Immature natural killer cell (primary cell): ENCODE measurements at regions not wholly inside any gene's neighbourhood (a gene's known extent, or its start where the extent isn't known, plus 50 kb on each side); places are given as distances from the start of the nearest gene placed in this dataset.

Experiments used
- DNase-seq, 3 donors: peaks; one replicate each; pipeline ENCODE4 v3.0.0; 2022; ENCODE audit warnings: mixed read lengths in 1 of 3
- H3K27ac Mint-ChIP-seq, 6 donors: one replicate each; pipeline ENCODE4 v1.8.0; 2020; ENCODE audit warnings: mixed read lengths in 6 of 6, mild to moderate bottlenecking in 5 of 6, inconsistent platforms in 4 of 6, moderate library complexity in 3 of 6
- H3K27me3 Mint-ChIP-seq, 3 donors: one replicate each; pipeline ENCODE4 v1.8.0; 2020 to 2021; ENCODE audit warnings: low read depth in 3 of 3, mild to moderate bottlenecking in 3 of 3, mixed read lengths in 3 of 3, moderate library complexity in 3 of 3, inconsistent platforms in 1 of 3
- H3K36me3 Mint-ChIP-seq, 3 donors: one replicate each; pipeline ENCODE4 v1.8.0; 2020; ENCODE audit warnings: mixed read lengths in 3 of 3, inconsistent platforms in 2 of 3, mild to moderate bottlenecking in 2 of 3
- H3K4me1 Mint-ChIP-seq, 2 donors: one replicate each; pipeline ENCODE4 v1.8.0; 2020; ENCODE audit warnings: inconsistent platforms in 2 of 2, mild to moderate bottlenecking in 2 of 2, mixed read lengths in 2 of 2, moderate library complexity in 1 of 2
- H3K4me3 Mint-ChIP-seq, 5 donors: one replicate each; pipeline ENCODE4 v1.8.0; 2020; ENCODE audit warnings: mild to moderate bottlenecking in 5 of 5, mixed read lengths in 5 of 5, inconsistent platforms in 3 of 5, moderate library complexity in 3 of 5
- H3K9me3 Mint-ChIP-seq, 6 donors: one replicate each; pipeline ENCODE4 v1.8.0; 2020; ENCODE audit warnings: mild to moderate bottlenecking in 6 of 6, mixed read lengths in 6 of 6, inconsistent platforms in 4 of 6, moderate library complexity in 3 of 6

GRCh38 chr5:135188233-135188914, 154.3 kb upstream of the PITX1 start:
- Mint-ChIP-seq H3K27me3 (peaks cover 10 to 12% (median 11%) of the 10 kb centered on the region in 3 donors), H3K4me3 (no peak overlapping the region), H3K9me3 (no peaks in the 10 kb centered on the region), H3K27ac (no peak overlapping the region), H3K4me1 (peaks cover 0 to 4% of the 10 kb centered on the region in 2 donors), H3K36me3 (no peaks in the 10 kb centered on the region)
- DNase-seq, result no peak

- Mint-ChIP-seq H3K36me3 (no peaks in the 10 kb centered on the region), H3K27ac (no peak overlapping the region)
Observed at GRCh38 chr5:135186662-135187522, 152.9 kb upstream of the PITX1 start.

DNA sequence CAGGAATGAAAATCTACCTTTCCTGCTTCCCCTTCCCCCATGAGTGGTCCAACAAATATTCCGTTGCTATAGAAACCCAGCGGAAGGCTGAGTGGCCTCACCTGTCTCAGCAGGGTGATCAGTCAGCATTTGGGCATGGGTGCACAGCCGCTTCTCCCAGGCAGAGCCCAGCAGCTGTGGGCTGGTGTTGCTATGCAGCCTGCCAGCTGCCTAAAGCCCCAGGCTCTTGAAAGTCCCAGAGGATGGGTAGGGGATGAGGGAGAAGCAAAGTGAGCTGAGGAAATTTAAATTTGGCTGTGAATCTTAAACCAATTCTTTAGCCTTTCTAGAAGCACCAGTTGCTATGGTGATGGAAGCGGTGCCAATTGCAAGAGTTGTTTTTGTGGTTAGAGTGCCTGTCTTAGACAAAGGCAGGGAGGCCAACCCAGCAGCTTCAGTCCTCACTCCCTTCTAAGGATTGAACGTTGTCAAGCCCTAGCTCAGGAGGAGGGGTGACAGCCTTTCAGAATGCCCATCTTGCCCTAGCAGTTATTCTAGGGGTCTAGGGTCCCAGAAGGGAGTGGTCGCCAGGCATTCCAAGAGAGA, 151.5 kb upstream of the PITX1 start:
- no peak overlapping the region for H3K27ac Mint-ChIP-seq
- peaks cover 4 to 10% (median 7%) of the 10 kb centered on the region in 3 donors for H3K27me3 Mint-ChIP-seq
- no peak overlapping the region for H3K4me3 Mint-ChIP-seq
- H3K36me3 Mint-ChIP-seq, result no peaks in the 10 kb centered on the region
- no peaks in the 10 kb centered on the region for H3K9me3 Mint-ChIP-seq
- H3K4me1 Mint-ChIP-seq, result peaks cover 0 to under 1% of the 10 kb centered on the region in 2 donors
- DNase-seq, result no peak

More at GRCh38 chr5:135186662-135187522, 152.9 kb upstream of the PITX1 start:
- no peaks in the 10 kb centered on the region for H3K9me3 Mint-ChIP-seq
- H3K27me3 Mint-ChIP-seq, result peaks cover 8 to 11% (median 10%) of the 10 kb centered on the region in 3 donors
- H3K4me1 Mint-ChIP-seq, result peaks cover 0 to 4% of the 10 kb centered on the region in 2 donors
- no peak for DNase-seq
- H3K4me3 Mint-ChIP-seq, result no peak overlapping the region

DNA sequence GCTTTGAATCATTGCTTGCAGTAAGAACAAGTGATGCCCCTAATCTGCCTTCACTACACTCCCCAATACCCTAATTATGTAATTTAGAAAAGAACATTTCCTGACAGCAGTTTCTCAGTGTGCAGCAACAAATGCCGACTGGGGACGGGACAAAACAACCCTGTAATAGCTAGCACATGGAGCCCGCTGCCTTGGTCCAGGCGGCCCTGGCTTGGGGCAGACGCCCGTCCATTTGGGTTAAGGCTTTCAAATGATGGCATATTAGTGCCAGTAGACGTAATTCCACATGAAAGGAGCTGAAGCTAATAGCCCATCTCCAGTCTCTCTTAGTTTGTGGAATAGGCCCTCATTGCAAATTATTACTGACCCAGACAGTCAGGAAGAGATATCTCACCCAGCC, 150.6 kb upstream of the PITX1 start:
- no peaks in the 10 kb centered on the region for H3K9me3 Mint-ChIP-seq
- H3K27ac Mint-ChIP-seq, result no peak overlapping the region
- H3K4me1 Mint-ChIP-seq, result no peaks in the 10 kb centered on the region
- H3K4me3 Mint-ChIP-seq, result no peak overlapping the region
- H3K36me3 Mint-ChIP-seq, result no peaks in the 10 kb centered on the region
- H3K27me3 Mint-ChIP-seq, result peaks cover 1 to 10% (median 2%) of the 10 kb centered on the region in 3 donors
- DNase-seq, result no peak

- Mint-ChIP-seq H3K36me3 (no peaks in the 10 kb centered on the region), H3K27ac (no peak overlapping the region), H3K9me3 (no peaks in the 10 kb centered on the region), H3K4me3 (no peak overlapping the region), H3K4me1 (no peaks in the 10 kb centered on the region), H3K27me3 (peaks cover 0 to 5% (median 0%) of the 10 kb centered on the region in 3 donors)
- no peak for DNase-seq
Observed at GRCh38 chr5:135183464-135183863, 149.4 kb upstream of the PITX1 start.

- H3K4me3 Mint-ChIP-seq, result no peak overlapping the region
- H3K27me3 Mint-ChIP-seq, result peaks cover 0 to 5% (median 1%) of the 10 kb centered on the region in 3 donors
- H3K4me1 Mint-ChIP-seq, result no peaks in the 10 kb centered on the region
- no peaks in the 10 kb centered on the region for H3K9me3 Mint-ChIP-seq
- DNase-seq, result no peak
- no peak overlapping the region for H3K27ac Mint-ChIP-seq
- no peaks in the 10 kb centered on the region for H3K36me3 Mint-ChIP-seq
Observed at GRCh38 chr5:135182675-135183074, 148.6 kb upstream of the PITX1 start.

DNA sequence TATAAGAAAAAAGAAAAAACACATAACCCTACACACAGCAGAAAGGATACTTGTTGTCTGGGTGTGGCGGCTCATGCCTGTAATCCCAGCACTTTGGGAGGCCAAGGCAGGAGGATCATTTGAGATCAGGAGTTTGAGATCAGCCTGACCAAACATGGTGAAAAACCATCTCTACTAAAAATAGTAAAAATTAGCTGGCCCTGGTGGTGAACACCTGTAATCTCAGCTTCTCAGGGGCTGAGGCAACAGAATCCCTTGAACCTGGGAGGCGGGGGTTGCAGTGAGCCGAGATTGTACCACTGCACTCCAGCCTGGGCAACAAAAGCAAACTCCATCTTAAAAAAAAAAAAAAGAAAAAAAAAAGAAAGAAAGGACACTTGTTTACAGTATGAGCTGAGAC, 147.6 kb upstream of the PITX1 start:
- H3K27me3 Mint-ChIP-seq, result peaks cover 0 to 1% (median under 1%) of the 10 kb centered on the region in 3 donors
- H3K36me3 Mint-ChIP-seq, result no peaks in the 10 kb centered on the region
- H3K9me3 Mint-ChIP-seq, result no peaks in the 10 kb centered on the region
- DNase-seq, result no peak
- no peak overlapping the region for H3K4me3 Mint-ChIP-seq
- no peaks in the 10 kb centered on the region for H3K4me1 Mint-ChIP-seq
- H3K27ac Mint-ChIP-seq, result no peak overlapping the region

DNA sequence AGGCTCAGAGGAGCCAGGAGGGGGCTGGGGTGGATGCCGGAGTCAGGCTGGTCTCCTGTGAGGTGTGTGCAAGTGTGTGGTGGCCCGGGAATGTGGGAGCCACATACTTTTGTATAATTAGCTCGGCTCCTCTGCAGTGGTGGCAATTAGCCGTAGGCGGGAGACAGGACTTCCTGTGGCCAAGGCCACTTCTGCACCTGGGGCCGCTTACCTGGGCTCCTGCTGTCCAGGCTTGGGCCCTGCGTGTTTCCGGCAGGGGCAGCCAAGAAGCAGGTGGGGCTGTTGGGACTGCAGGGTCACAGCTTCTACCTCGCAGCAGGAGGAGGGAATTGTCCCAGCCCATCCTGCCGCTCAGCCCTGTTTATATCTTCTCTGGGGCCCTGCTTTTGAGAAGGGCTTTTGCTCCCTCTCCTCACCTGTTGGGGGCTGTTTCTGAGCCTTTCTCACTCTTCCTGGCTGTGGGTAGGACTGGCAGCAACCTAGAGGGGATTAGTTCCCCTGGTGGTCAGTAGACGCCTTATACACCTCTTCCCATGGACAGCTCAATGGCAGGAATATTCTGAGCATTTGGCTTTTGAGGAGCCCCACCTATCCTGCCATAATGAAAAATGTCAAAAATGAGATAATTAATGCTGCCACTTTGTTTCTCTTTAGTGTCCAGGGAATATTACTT, 145.4 kb upstream of the PITX1 start:
- H3K27ac Mint-ChIP-seq, result no peak overlapping the region
- H3K9me3 Mint-ChIP-seq, result no peaks in the 10 kb centered on the region
- H3K4me1 Mint-ChIP-seq, result no peaks in the 10 kb centered on the region
- H3K36me3 Mint-ChIP-seq, result no peaks in the 10 kb centered on the region
- peaks cover 1 to 3% (median 3%) of the 10 kb centered on the region in 3 donors for H3K27me3 Mint-ChIP-seq
- DNase-seq, result no peak
- no peak overlapping the region for H3K4me3 Mint-ChIP-seq

DNA sequence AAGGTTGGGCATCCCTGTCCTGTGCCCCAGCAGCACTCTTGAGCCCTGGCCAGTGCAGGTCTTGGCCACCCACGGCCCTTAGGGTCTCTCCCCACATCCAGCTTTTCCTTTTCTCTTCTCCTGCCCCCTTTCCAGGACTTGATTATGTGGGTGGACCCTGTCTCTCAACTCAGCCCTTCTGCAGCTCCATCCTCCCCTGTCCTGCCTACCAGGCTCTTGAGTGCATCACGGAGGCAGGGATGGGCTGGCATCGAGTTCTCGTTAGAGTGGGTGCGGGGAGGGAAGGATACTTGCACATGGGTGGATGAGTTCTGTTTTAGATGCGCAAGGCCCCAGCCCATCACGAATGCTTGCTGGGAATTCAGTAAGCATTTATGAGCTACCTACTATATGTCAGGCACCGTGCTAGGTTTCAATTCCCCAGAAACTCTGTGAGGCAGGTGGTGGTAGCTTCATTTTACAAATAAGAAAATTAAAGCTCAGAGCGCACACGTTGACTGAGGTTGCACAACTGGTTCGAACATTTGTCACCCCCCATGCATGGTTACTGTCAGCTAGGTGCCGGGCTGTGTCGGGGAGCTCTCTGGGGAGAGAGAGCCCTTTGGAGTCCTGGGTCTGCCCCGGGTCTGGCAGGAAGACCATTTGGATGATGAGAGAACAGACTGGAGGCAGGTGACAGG, 144.6 kb upstream of the PITX1 start:
- H3K4me1 Mint-ChIP-seq, result no peaks in the 10 kb centered on the region
- DNase-seq, result no peak
- no peak overlapping the region for H3K4me3 Mint-ChIP-seq
- H3K36me3 Mint-ChIP-seq, result no peaks in the 10 kb centered on the region
- H3K9me3 Mint-ChIP-seq, result no peaks in the 10 kb centered on the region
- no peak overlapping the region for H3K27ac Mint-ChIP-seq
- peaks cover 1 to 5% (median 3%) of the 10 kb centered on the region in 3 donors for H3K27me3 Mint-ChIP-seq

DNA sequence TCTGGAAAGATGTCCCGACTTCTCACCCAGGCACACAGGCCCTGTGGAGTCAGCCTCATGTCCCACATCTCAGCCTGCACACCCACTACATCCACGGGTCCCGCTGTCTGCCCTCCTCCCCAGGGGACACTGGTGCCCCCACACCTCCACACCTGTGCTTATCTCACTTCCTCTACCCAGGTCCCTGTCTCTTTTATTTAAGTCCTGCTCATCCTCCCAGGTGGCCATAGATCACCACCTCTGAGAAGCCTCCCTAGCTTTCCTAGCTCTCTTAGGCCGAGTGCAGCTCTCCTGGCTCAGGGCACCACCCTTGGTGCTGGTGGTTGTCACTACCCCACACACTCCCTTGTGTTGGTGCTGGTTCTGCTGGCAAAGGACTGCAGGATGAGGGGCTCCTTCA, 143.6 kb upstream of the PITX1 start:
- H3K36me3 Mint-ChIP-seq, result no peaks in the 10 kb centered on the region
- H3K27me3 Mint-ChIP-seq, result peaks cover 1 to 5% (median 3%) of the 10 kb centered on the region in 3 donors
- H3K9me3 Mint-ChIP-seq, result no peaks in the 10 kb centered on the region
- no peak overlapping the region for H3K4me3 Mint-ChIP-seq
- no peaks in the 10 kb centered on the region for H3K4me1 Mint-ChIP-seq
- no peak overlapping the region for H3K27ac Mint-ChIP-seq
- no peak for DNase-seq

DNA sequence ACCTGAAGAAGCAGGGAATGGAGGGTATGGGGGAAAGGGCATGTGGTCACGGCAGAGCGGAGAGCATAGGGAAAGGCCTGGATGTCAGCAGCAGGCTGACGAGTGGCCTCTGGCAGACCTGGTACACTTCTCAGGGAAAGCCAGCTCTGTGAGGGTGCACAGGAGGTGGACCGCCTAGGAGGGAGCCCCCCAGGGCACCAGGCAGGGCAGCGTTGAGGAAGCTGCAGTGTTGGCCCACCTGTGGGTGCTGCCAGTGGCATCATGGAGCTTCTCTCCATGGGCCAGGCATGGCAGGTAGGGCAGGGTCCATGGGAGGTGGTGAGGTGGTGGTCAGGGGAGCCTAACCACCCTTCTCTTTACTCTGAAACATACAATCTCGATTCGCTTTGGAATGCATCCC, 143.0 kb upstream of the PITX1 start:
- no peak for DNase-seq
- no peaks in the 10 kb centered on the region for H3K9me3 Mint-ChIP-seq
- H3K27ac Mint-ChIP-seq, result no peak overlapping the region
- H3K4me1 Mint-ChIP-seq, result no peaks in the 10 kb centered on the region
- H3K27me3 Mint-ChIP-seq, result peaks cover 1 to 8% (median 3%) of the 10 kb centered on the region in 3 donors
- no peaks in the 10 kb centered on the region for H3K36me3 Mint-ChIP-seq
- H3K4me3 Mint-ChIP-seq, result no peak overlapping the region

DNA sequence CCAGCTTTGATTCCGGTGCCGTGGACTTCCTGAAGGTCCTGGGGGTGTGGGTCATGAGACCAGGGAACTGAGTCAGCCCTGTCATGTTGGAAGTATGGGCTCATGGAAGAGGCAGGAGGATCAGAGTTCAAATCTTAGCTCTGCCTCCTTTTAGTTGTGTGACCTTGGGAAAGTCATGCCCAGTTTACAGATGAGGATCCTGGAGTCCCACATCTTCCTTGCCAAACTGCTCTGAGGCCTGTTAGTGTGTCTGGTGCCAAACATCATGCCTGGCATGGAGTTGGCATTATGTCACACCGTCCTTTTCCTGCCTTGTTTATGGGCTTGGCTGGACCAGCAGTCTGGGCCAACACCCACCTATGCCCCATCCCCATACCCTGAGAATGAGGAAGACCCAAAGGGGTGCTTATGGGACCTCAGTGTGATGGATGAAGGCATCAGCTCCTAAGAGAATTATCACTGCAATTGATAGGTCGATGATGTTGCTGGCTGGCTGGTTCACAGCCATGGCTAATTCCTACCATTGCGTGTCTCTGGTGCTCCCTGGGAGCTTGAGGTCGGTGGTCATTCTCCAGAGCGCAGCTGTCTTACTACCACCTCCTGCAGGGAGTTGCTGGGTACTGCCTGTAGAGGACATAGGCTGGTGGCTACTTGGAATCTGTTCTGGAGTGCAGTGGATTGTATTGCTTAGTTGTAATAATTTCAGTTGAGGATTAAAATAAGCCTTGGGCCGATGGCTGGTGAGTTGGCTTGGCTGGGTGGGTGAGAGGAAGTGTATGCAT, 140.5 kb upstream of the PITX1 start:
- Mint-ChIP-seq H3K27ac (no peak overlapping the region), H3K4me1 (no peaks in the 10 kb centered on the region), H3K36me3 (no peaks in the 10 kb centered on the region), H3K4me3 (no peak overlapping the region), H3K27me3 (peaks cover 1 to 9% (median 3%) of the 10 kb centered on the region in 3 donors), H3K9me3 (no peaks in the 10 kb centered on the region)
- DNase-seq, result no peak
